NT2/D1 (cell line): ENCODE measurements at regions not wholly inside any gene's neighbourhood (a gene's known extent, or its start where the extent isn't known, plus 50 kb on each side); places are given as distances from the start of the nearest gene placed in this dataset.
"Not testable (repeated sequence)": the region's sequence is repeated elsewhere in the genome, so short reads cannot be mapped to it uniquely, and the experiment has no call there.

ENCODE experiments used
- DNase-seq: peaks from one replicate; pipeline ENCODE4 v3.0.0-alpha.2; 2011; ENCODE audit warnings: low read depth, low spot score
- H3K27me3 ChIP-seq: 2 replicates; pipeline ENCODE4 v1.6.0; 2011; ENCODE audit warnings: mild to moderate bottlenecking; ENCODE audit not compliant: insufficient read length, insufficient read depth
- H3K36me3 ChIP-seq: 2 replicates; pipeline ENCODE4 v1.6.1; 2011; ENCODE audit warnings: mild to moderate bottlenecking, low read length, mixed read lengths; ENCODE audit not compliant: insufficient read depth, insufficient read length
- H3K4me1 ChIP-seq: 2 replicates; pipeline ENCODE4 v1.5.1; 2011; ENCODE audit not compliant: insufficient read depth, insufficient read length
- H3K4me3 ChIP-seq: 2 replicates; pipeline ENCODE4 v1.5.1; 2011; ENCODE audit warnings: low read depth; ENCODE audit not compliant: insufficient read length
- H3K9ac ChIP-seq: 2 replicates; pipeline ENCODE4 v1.6.0; 2011; ENCODE audit warnings: low read depth; ENCODE audit not compliant: insufficient read length
- H3K9me3 ChIP-seq: 2 replicates; pipeline ENCODE4 v1.5.1; 2011; ENCODE audit warnings: mild to moderate bottlenecking, low read length; ENCODE audit not compliant: insufficient read depth
- SUZ12 ChIP-seq: IDR thresholded peaks from 2 replicates; pipeline ENCODE4 v1.6.1; 2011; ENCODE audit not compliant: insufficient read length, insufficient read depth; ENCODE audit errors: extremely low read depth
- YY1 ChIP-seq: IDR thresholded peaks from 2 replicates; pipeline ENCODE4 v1.6.1; 2011; ENCODE audit not compliant: insufficient read length, insufficient read depth
- ZNF274 ChIP-seq: IDR thresholded peaks from 2 replicates; pipeline ENCODE4 v1.6.1; 2011; ENCODE audit warnings: mild to moderate bottlenecking, low read depth, low read length

DNA sequence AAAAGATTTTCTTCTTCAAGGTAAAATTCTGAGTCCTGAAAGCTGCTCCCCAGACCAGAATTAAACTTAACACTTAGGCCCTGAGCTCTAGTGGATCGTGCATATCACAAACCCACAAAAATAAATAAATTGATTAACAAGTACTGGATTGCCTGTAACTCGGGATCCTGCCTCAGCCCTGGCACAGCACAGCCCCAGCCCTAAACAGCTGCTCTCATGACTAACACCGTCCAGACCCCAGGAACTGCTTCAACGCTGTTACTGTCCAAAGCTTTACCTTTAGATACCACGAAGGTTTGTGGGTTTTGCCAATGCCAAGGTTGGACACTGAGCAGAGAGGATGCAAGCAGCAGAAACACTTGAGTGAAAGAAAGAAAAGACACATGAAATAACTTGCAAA lies 172.5 kb downstream of the COPRS start:
- TF ChIP-seq SUZ12 (no peak), YY1 (no peak), ZNF274 (no peak)
- peaks cover 4% of the 10 kb centered on the region for H3K4me1 ChIP-seq
- H3K9ac ChIP-seq, result no peak overlapping the region
- no peaks in the 10 kb centered on the region for H3K9me3 ChIP-seq
- H3K36me3 ChIP-seq, result no peaks in the 10 kb centered on the region
- H3K27me3 ChIP-seq, result no peaks in the 10 kb centered on the region
- DNase-seq, result no peak
- no peak overlapping the region for H3K4me3 ChIP-seq

DNA sequence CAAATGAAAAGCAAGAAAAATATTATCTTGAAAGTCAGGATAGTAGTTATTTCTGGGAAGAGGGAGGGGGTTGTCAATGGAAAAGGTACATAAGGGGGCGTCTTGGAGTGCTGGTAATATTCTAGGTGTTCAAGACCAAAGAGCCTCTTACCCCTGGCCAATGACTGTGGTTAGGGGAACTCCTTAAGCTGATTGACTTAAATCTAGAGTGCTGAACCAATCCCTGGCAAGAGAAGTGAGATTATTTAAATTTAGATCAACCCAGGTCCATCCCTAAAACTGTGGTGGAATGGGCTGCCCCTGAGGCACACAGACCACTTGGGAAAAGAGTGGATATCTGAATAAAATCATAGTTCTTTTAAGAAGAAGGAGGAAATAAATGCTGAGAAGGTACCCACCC lies 174.1 kb downstream of the COPRS start:
- H3K4me1 ChIP-seq, result no peaks in the 10 kb centered on the region
- H3K36me3 ChIP-seq, result no peaks in the 10 kb centered on the region
- H3K9me3 ChIP-seq, result no peaks in the 10 kb centered on the region
- no peak for DNase-seq
- TF ChIP-seq SUZ12 (no peak), ZNF274 (no peak), YY1 (no peak)
- H3K9ac ChIP-seq, result no peak overlapping the region
- H3K27me3 ChIP-seq, result no peaks in the 10 kb centered on the region
- H3K4me3 ChIP-seq, result no peak overlapping the region

DNA sequence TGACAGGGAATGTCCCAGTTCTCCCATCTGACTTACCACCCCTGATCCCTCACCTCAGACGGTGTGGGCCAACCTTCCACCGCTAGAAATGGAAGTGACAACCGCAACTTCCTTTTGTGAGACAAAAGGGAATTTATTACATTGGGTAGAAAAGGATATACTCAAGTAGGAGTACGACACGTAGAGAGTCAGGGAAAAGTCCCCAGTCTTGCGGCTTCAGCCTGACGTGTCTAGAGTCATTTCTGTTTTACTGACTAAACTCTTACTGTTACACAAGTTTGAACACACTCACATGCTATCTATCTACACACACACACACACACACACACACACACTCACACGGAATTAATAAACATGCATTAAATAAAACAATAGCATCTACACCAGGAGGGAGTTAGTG lies 178.9 kb downstream of the COPRS start:
- DNase-seq, result no peak
- Histone ChIP-seq H3K27me3 (no peaks in the 10 kb centered on the region), H3K4me1 (no peaks in the 10 kb centered on the region)

DNA sequence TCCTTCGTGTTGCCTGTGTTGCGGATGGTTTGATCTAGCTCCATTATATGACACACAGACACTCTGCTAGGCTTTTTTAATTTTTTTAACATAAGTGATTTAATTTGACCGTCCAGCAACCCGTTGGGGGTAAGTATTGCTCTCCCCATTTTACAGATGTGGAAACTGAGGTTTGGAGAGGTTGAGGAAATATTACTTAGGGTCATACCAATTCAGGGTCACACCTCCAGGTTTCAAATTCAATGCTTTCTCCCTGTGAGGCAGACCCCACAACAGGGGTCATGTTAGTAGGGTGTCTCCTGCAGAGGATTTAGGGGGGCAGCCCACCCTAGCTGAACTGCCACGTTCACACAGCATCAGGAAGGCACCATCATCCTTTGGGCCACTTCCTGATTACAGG lies 179.4 kb downstream of the COPRS start:
- no peak for DNase-seq
- no peaks in the 10 kb centered on the region for H3K36me3 ChIP-seq
- H3K9ac ChIP-seq, result no peak overlapping the region
- no peak overlapping the region for H3K4me3 ChIP-seq
- TF ChIP-seq ZNF274, result no peak
- TF ChIP-seq SUZ12, result no peak
- TF ChIP-seq YY1, result no peak
- H3K9me3 ChIP-seq, result no peaks in the 10 kb centered on the region
- H3K4me1 ChIP-seq, result no peaks in the 10 kb centered on the region
- no peaks in the 10 kb centered on the region for H3K27me3 ChIP-seq

More for the DNA sequence above, 178.9 kb downstream of the COPRS start:
- no peaks in the 10 kb centered on the region for H3K9me3 ChIP-seq
- H3K9ac ChIP-seq, result no peak overlapping the region
- TF ChIP-seq SUZ12, result no peak
- no peak for TF ChIP-seq ZNF274
- no peak for TF ChIP-seq YY1
- no peaks in the 10 kb centered on the region for H3K36me3 ChIP-seq
- no peak overlapping the region for H3K4me3 ChIP-seq

DNA sequence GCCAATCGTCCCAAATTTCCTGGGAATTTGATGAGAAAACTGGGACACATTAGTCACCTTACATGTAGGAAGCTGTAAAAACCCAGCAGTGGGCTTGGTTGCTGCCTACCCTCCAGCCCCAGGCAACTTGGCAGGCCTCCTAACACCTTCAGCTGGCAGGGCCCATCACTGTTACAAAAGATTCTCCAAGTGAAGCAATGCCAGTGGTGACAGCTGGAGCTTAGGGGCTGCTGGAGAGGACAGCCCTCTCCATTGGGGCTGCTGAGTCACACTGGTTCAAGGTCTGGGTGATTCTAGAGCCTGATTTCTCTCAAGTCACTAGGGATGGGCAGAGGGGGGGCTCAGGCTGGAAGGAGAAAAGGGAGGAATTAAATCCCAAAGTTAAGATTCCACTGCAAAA lies 180.6 kb downstream of the COPRS start:
- no peak for DNase-seq
- TF ChIP-seq SUZ12, result no peak
- TF ChIP-seq YY1, result no peak
- TF ChIP-seq ZNF274, result no peak
- Histone ChIP-seq H3K9ac (no peak overlapping the region), H3K4me3 (no peak overlapping the region), H3K36me3 (no peaks in the 10 kb centered on the region), H3K27me3 (no peaks in the 10 kb centered on the region), H3K9me3 (no peaks in the 10 kb centered on the region), H3K4me1 (no peaks in the 10 kb centered on the region)

GRCh38 chr17:31677681-31678080 lies 181.4 kb downstream of the COPRS start:
- TF ChIP-seq ZNF274 (no peak), YY1 (no peak), SUZ12 (no peak)
- Histone ChIP-seq H3K9ac (no peak overlapping the region), H3K36me3 (no peaks in the 10 kb centered on the region)

GRCh38 chr17:31677036-31677435 lies 182.0 kb downstream of the COPRS start:
- Histone ChIP-seq H3K4me1 (no peaks in the 10 kb centered on the region), H3K9ac (no peak overlapping the region), H3K4me3 (no peak overlapping the region), H3K36me3 (no peaks in the 10 kb centered on the region), H3K27me3 (no peaks in the 10 kb centered on the region), H3K9me3 (no peaks in the 10 kb centered on the region)
- DNase-seq, result no peak
- TF ChIP-seq ZNF274 (no peak), YY1 (no peak), SUZ12 (no peak)

More at GRCh38 chr17:31677681-31678080, 181.4 kb downstream of the COPRS start:
- DNase-seq, result no peak
- no peak overlapping the region for H3K4me3 ChIP-seq
- H3K4me1 ChIP-seq, result no peaks in the 10 kb centered on the region
- H3K9me3 ChIP-seq, result no peaks in the 10 kb centered on the region
- H3K27me3 ChIP-seq, result no peaks in the 10 kb centered on the region

GRCh38 chr17:31675392-31675791 lies 183.7 kb downstream of the COPRS start:
- DNase-seq, H3K27me3 ChIP-seq, H3K4me3 ChIP-seq, H3K4me1 ChIP-seq, H3K9me3 ChIP-seq, H3K9ac ChIP-seq, H3K36me3 ChIP-seq: not testable (repeated sequence)
